ENCODE measurements at regions not wholly inside any gene's neighbourhood (a gene's known extent, or its start where the extent isn't known, plus 50 kb on each side); places are given as distances from the start of the nearest gene placed in this dataset.

- H3K4me3 ChIP-seq = no peak overlapping the region
- TF ChIP-seq EZH2phosphoT487 (IDR thresholded peaks at IDR 0.05; ENCODE audit: insufficient read depth, low read depth) (no peak), EZH2 (IDR thresholded peaks at IDR 0.05; ENCODE audit: insufficient read depth, poor library complexity, severe bottlenecking) (no peak)
- no peak overlapping the region for H2AFZ ChIP-seq
- in situ Hi-C loops (cut with MboI) = no loop called here
- no peaks in the 10 kb centered on the region for H3K79me2 ChIP-seq (ENCODE audit: insufficient read depth)
- no peaks in the 10 kb centered on the region for H3F3A ChIP-seq (ENCODE audit: insufficient read depth)
- H3K27me3 ChIP-seq (replicated peaks; ENCODE audit: insufficient read depth) = no peaks in the 10 kb centered on the region
- no peak overlapping the region for H3K27ac ChIP-seq
- 78 to 80% methylated on average over 6 of the region's 6 CpGs for WGBS, 2 experiments (ENCODE audit: low coverage in 1 of 2, low lambda C conversion rate in 2 of 2, missing lambda C conversion rate in 2 of 2)
- H3K9me2 ChIP-seq (ENCODE audit: insufficient read depth) = no peaks in the 10 kb centered on the region
- H3K4me1 ChIP-seq (ENCODE audit: insufficient read depth) = peaks cover 11% of the 10 kb centered on the region
- no peaks in the 10 kb centered on the region for H3K9me3 ChIP-seq (ENCODE audit: low read depth)
- no peaks in the 10 kb centered on the region for H4K20me1 ChIP-seq (ENCODE audit: insufficient read depth)
- no peaks in the 10 kb centered on the region for H3K36me3 ChIP-seq (ENCODE audit: low read depth)
- no peak overlapping the region for H3K9ac ChIP-seq
- H3K4me2 ChIP-seq (ENCODE audit: unreplicated experiment) = no peak overlapping the region
- no peak for DNase-seq
Measured at GRCh38 chr10:125262409-125262808, 102.0 kb upstream of the CTBP2 start.

- Histone ChIP-seq H3K9me3 (ENCODE audit: low read depth) (no peaks in the 10 kb centered on the region), H3K36me3 (ENCODE audit: low read depth) (no peaks in the 10 kb centered on the region), H3K27ac (no peak overlapping the region), H3K4me1 (ENCODE audit: insufficient read depth) (peaks cover 11% of the 10 kb centered on the region), H3K79me2 (ENCODE audit: insufficient read depth) (no peaks in the 10 kb centered on the region), H2AFZ (no peak overlapping the region), H3F3A (ENCODE audit: insufficient read depth) (no peaks in the 10 kb centered on the region), H3K9me2 (ENCODE audit: insufficient read depth) (no peaks in the 10 kb centered on the region), H3K4me2 (ENCODE audit: unreplicated experiment) (no peak overlapping the region), H3K9ac (no peak overlapping the region), H3K4me3 (no peak overlapping the region), H4K20me1 (ENCODE audit: insufficient read depth) (no peaks in the 10 kb centered on the region), H3K27me3 (replicated peaks; ENCODE audit: insufficient read depth) (no peaks in the 10 kb centered on the region)
- WGBS, 2 experiments (ENCODE audit: low coverage in 1 of 2, low lambda C conversion rate in 2 of 2, missing lambda C conversion rate in 2 of 2) = 59 to 61% methylated on average over 6 of the region's 6 CpGs
- DNase-seq = no peak
- in situ Hi-C loops (cut with MboI) = no loop called here
- TF ChIP-seq EZH2phosphoT487 (IDR thresholded peaks at IDR 0.05; ENCODE audit: insufficient read depth, low read depth) (no peak), EZH2 (IDR thresholded peaks at IDR 0.05; ENCODE audit: insufficient read depth, poor library complexity, severe bottlenecking) (no peak)
Measured at GRCh38 chr10:125261491-125262186, 101.3 kb upstream of the CTBP2 start.

GRCh38 chr10:125260260-125260659, 99.9 kb upstream of the CTBP2 start:
- no peak for DNase-seq
- Histone ChIP-seq H2AFZ (no peak overlapping the region), H3K4me2 (ENCODE audit: unreplicated experiment) (no peak overlapping the region), H3K9me3 (ENCODE audit: low read depth) (no peaks in the 10 kb centered on the region), H3F3A (ENCODE audit: insufficient read depth) (no peaks in the 10 kb centered on the region), H3K4me3 (no peak overlapping the region), H3K36me3 (ENCODE audit: low read depth) (no peaks in the 10 kb centered on the region), H4K20me1 (ENCODE audit: insufficient read depth) (no peaks in the 10 kb centered on the region), H3K79me2 (ENCODE audit: insufficient read depth) (no peaks in the 10 kb centered on the region), H3K9ac (no peak overlapping the region), H3K4me1 (ENCODE audit: insufficient read depth) (peaks cover 11% of the 10 kb centered on the region), H3K27me3 (replicated peaks; ENCODE audit: insufficient read depth) (no peaks in the 10 kb centered on the region), H3K27ac (no peak overlapping the region), H3K9me2 (ENCODE audit: insufficient read depth) (no peaks in the 10 kb centered on the region)
- TF ChIP-seq EZH2phosphoT487 (IDR thresholded peaks at IDR 0.05; ENCODE audit: insufficient read depth, low read depth) = no peak
- no peak for TF ChIP-seq EZH2 (IDR thresholded peaks at IDR 0.05; ENCODE audit: insufficient read depth, poor library complexity, severe bottlenecking)
- WGBS, 2 experiments (ENCODE audit: low coverage in 1 of 2, low lambda C conversion rate in 2 of 2, missing lambda C conversion rate in 2 of 2) = 44 to 58% methylated on average over 9 of the region's 9 CpGs
- in situ Hi-C loops (cut with MboI) = no loop called here

- 71 to 81% methylated on average over 4 of the region's 4 CpGs for WGBS, 2 experiments (ENCODE audit: low coverage in 1 of 2, low lambda C conversion rate in 2 of 2, missing lambda C conversion rate in 2 of 2)
- in situ Hi-C loops (cut with MboI) = no loop called here
- no peak overlapping the region for H3K4me2 ChIP-seq (ENCODE audit: unreplicated experiment)
- no peak overlapping the region for H2AFZ ChIP-seq
- H3K9me2 ChIP-seq (ENCODE audit: insufficient read depth) = no peaks in the 10 kb centered on the region
- no peak for DNase-seq
- TF ChIP-seq EZH2 (IDR thresholded peaks at IDR 0.05; ENCODE audit: insufficient read depth, poor library complexity, severe bottlenecking) (no peak), EZH2phosphoT487 (IDR thresholded peaks at IDR 0.05; ENCODE audit: insufficient read depth, low read depth) (no peak)
- no peaks in the 10 kb centered on the region for H3K27me3 ChIP-seq (replicated peaks; ENCODE audit: insufficient read depth)
- no peaks in the 10 kb centered on the region for H3K9me3 ChIP-seq (ENCODE audit: low read depth)
- peaks cover 11% of the 10 kb centered on the region for H3K4me1 ChIP-seq (ENCODE audit: insufficient read depth)
- H4K20me1 ChIP-seq (ENCODE audit: insufficient read depth) = no peaks in the 10 kb centered on the region
- no peaks in the 10 kb centered on the region for H3K79me2 ChIP-seq (ENCODE audit: insufficient read depth)
- no peaks in the 10 kb centered on the region for H3K36me3 ChIP-seq (ENCODE audit: low read depth)
- no peaks in the 10 kb centered on the region for H3F3A ChIP-seq (ENCODE audit: insufficient read depth)
- H3K9ac ChIP-seq = no peak overlapping the region
- no peak overlapping the region for H3K4me3 ChIP-seq
- no peak overlapping the region for H3K27ac ChIP-seq
Measured at GRCh38 chr10:125259651-125260050, 99.3 kb upstream of the CTBP2 start.
